Astrocyte of the cerebellum (primary cell): ENCODE measurements at regions not wholly inside any gene's neighbourhood (a gene's known extent, or its start where the extent isn't known, plus 50 kb on each side); places are given as distances from the start of the nearest gene placed in this dataset.

ENCODE experiments used
- DNase-seq: peaks from one replicate; pipeline ENCODE4 v3.0.0-alpha.2; 2011; ENCODE audit warnings: low read depth
- H3K4me3 ChIP-seq: 2 replicates; pipeline ENCODE4 v1.5.1; 2011; ENCODE audit warnings: mild to moderate bottlenecking, low read depth, low read length, moderate library complexity
- in situ Hi-C: cut with HindIII; loops from 2 replicates; pipeline ENCODE4 v1.10.0; 2017; ENCODE audit warnings: low sequenced_read_pairs
- TF ChIP-seq, protein P1 (sequence below): IDR thresholded peaks from 2 replicates; pipeline ENCODE4 v1.5.1; 2012; ENCODE audit warnings: low read length, low read depth, moderate library complexity, mild to moderate bottlenecking; ENCODE audit errors: missing control alignments

DNA sequence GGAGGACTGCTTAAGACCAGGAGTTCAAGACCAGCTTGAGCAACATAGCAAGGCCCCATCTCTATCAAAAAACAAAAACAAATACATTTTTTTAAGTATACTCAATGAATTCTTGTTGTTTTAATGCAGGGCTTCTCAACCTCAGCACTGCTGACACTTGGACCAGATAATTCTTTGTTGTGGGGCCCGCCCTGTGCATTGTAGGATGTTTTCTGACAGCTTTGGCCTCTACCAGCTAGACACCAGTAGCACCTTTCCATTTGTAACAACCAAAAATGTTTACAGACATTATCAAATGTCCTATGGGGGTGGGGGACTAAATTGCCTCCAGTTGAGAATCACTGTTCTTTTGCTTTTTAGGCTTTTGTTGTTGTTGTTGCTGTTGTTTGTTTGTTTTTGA, 128.1 kb upstream of the MDM1 start:
- no peak overlapping the region for H3K4me3 ChIP-seq
- TF ChIP-seq, protein P1, sequence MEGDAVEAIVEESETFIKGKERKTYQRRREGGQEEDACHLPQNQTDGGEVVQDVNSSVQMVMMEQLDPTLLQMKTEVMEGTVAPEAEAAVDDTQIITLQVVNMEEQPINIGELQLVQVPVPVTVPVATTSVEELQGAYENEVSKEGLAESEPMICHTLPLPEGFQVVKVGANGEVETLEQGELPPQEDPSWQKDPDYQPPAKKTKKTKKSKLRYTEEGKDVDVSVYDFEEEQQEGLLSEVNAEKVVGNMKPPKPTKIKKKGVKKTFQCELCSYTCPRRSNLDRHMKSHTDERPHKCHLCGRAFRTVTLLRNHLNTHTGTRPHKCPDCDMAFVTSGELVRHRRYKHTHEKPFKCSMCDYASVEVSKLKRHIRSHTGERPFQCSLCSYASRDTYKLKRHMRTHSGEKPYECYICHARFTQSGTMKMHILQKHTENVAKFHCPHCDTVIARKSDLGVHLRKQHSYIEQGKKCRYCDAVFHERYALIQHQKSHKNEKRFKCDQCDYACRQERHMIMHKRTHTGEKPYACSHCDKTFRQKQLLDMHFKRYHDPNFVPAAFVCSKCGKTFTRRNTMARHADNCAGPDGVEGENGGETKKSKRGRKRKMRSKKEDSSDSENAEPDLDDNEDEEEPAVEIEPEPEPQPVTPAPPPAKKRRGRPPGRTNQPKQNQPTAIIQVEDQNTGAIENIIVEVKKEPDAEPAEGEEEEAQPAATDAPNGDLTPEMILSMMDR = no peak
- DNase-seq = no peak
- in situ Hi-C loops = no loop called here

DNA sequence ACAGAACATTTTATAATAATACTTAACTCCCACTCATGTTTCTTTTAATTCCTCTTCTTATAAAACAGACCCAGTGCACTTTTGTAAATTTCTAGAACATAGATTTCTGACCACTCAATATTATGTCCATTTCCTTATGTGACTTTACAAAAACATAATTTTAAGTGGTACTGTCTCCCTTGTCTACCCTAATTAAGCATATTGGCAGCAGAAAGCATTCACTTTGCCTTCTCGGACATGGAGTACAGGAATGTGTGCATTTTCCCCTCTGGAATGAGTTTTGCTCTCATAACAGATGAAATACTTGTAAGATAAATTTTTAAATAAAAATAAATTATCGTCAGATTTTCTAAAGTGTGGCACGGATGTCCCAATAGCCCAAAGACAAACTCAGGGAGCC, 129.5 kb upstream of the MDM1 start:
- no peak for DNase-seq
- H3K4me3 ChIP-seq = no peak overlapping the region
- in situ Hi-C loops = no loop called here
- TF ChIP-seq, protein P1 = no peak

DNA sequence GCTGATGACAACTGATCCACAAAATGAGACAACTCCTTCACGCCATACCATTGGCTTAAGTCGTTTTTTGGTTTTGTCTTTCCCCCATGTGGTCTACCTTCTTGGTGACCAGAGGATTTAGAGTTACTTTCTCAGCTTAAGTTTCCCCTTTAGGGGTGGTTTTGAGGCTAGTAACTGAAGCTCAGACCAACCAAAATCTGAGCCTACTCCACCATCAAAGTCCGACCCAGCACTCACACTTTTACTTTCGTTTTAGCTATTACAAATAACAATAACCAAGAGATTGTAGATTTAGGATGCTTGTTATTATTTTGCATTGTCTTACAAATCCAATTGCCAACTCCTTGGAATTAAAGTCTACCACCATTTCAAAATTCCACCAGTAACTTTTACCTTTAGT, 130.6 kb upstream of the MDM1 start:
- no peak for DNase-seq
- in situ Hi-C loops = no loop called here
- no peak overlapping the region for H3K4me3 ChIP-seq
- TF ChIP-seq, protein P1 = no peak

DNA sequence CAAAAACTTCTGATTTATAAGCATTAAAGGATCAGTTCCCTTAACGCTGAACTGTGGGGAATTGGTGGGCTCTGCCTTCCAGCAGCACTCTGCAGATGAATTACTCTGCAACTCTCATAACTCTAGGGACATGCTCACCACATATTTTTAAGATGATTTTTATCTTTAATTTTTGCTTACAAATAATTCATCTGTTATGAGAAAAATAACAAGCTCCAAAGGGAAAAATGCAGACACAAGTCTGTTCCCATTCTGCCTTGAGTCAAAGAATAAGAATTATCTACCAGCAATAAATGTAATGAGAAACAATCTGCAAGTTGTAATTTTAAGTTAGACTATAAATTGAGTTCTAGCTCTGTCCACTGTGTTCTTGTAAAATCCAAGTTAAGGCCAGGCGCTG, 133.1 kb upstream of the MDM1 start:
- in situ Hi-C loops = no loop called here
- TF ChIP-seq, protein P1 = no peak
- H3K4me3 ChIP-seq = no peak overlapping the region
- DNase-seq = no peak

DNA sequence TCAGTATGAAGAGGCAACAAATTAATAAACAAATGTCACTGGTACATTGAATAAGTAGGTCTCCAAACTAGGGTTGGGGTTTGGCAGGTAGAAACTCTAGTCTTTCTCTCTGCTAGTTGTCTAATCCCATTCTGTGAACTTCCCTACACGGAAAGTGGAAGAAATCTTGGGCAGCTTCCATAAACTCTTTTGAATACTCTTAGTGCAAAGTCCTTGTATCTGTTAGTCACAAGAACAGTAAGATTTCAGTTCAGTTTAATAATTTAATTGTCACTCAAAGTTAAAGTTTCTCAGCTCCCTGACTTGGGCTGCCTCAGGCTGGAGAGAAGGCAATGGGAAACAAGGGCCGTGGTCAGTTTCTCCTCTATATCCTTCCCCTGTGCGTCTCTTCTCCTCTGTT, 135.4 kb upstream of the MDM1 start:
- no peak overlapping the region for H3K4me3 ChIP-seq
- in situ Hi-C loops = no loop called here
- no peak for DNase-seq
- TF ChIP-seq, protein P1 = no peak

DNA sequence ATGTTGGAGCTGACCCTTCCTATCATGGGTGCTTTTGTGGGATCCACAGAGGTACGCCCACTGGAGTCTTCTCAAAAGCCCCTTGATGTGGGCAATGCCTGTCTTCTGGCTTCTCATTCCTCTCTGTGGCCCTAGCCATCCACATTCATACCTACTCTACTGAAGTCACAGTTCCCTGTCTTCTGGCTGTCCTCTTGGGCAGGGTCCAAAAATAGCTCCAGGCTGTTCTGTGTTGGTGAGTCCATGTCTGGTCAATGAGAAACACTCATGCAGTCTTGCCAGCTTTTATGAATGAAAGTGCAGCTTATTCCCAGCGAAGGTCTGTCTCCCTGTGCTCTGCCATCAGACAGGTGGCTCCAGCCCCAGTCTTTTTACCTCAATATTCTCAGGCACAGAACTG, 135.9 kb upstream of the MDM1 start:
- TF ChIP-seq, protein P1 = no peak
- DNase-seq = no peak
- H3K4me3 ChIP-seq = no peak overlapping the region
- in situ Hi-C loops = no loop called here

DNA sequence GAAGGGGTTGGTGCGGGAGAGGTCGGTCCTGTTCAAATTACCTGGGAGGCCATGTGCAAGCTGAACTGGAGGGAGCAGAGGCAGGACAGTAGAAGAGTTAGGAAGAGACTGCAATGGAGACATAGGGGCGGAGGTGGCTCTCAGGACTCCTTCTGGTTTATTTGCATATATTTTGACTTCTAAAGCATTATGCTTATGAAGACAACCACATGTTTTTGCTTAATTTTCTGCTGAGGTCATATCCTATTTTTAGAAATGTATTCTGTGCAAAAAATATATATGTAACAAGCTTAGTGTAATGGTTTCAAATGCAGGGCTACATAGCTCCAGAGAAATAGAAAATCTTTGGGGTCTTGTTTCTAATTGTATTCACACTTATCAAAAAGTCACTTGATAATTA, 137.0 kb upstream of the MDM1 start:
- in situ Hi-C loops = no loop called here
- DNase-seq = no peak
- H3K4me3 ChIP-seq = no peak overlapping the region
- TF ChIP-seq, protein P1 = no peak
